ENCODE measurements at regions not wholly inside any gene's neighbourhood (a gene's known extent, or its start where the extent isn't known, plus 50 kb on each side); places are given as distances from the start of the nearest gene placed in this dataset.

DNA sequence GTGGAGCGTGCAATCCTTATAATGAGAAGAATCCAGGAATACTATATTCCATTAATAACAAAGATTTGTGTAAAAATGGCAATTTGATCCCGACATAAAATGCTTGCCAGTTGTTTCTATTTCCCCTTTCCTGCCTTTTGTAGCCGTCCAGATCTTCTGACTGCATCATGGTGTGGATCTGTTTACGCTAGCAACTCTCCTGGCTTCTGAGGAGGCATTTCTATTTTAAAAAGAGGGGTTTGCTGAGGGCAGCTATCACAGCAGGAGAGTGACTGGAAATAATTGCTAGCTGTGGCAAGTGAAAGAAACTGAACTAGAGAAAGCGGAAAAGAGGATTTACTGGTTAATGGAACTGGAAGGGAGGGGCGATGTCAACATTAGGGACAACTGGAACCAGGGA, 145.6 kb downstream of the ATP23 start:
- TF ChIP-seq POLR2A (IDR thresholded peaks at IDR 0.05; ENCODE audit: low read length) (no peak), GATA1 (IDR thresholded peaks at IDR 0.05; ENCODE audit: low read depth, low read length) (no peak)

All from erythroblast (primary cell).